Thoracic aorta (tissue), 2 donors: ENCODE measurements at regions not wholly inside any gene's neighbourhood (a gene's known extent, or its start where the extent isn't known, plus 50 kb on each side); places are given as distances from the start of the nearest gene placed in this dataset.

Experiments
- ATAC-seq: fragments of 150-250 bp; one replicate; pipeline ENCODE4 v1.8.0; 2017; ENCODE audit warnings: low read depth; ENCODE audit not compliant: insufficient number of reproducible peaks, low FRiP score
- DNase-seq: peaks from one replicate; pipeline ENCODE4 v3.0.0-alpha.2; 2020; ENCODE audit warnings: low spot score
- H3K27ac ChIP-seq, 2 donors: fragments of 200-600 bp; sonication (generic); 1 replicate in 1 of 2; 2 replicates in 1 of 2; pipeline ENCODE4 v1.5.1; 2016; ENCODE audit warnings: mild to moderate bottlenecking in 2 of 2, moderate library complexity in 2 of 2
- H3K27me3 ChIP-seq: fragments of 200-600 bp; sonication (generic); replicated peaks from 2 replicates; pipeline ENCODE4 v1.6.0; 2016; ENCODE audit warnings: mild to moderate bottlenecking; ENCODE audit not compliant: insufficient read depth
- H3K36me3 ChIP-seq: fragments of 200-600 bp; sonication (generic); one replicate; pipeline ENCODE4 v1.5.1; 2016
- H3K4me1 ChIP-seq, 2 donors: fragments of 200-600 bp; sonication (generic); 1 replicate in 1 of 2; 2 replicates in 1 of 2; pipeline versions ENCODE4 v1.5.1 to v1.6.0; 2016; ENCODE audit warnings: low read depth in 2 of 2, mild to moderate bottlenecking in 1 of 2; ENCODE audit not compliant: control insufficient read depth in 1 of 2
- H3K4me3 ChIP-seq: fragments of 200-600 bp; sonication (generic); 2 replicates; pipeline ENCODE4 v1.5.1; 2016; ENCODE audit warnings: mild to moderate bottlenecking
- H3K9me3 ChIP-seq: fragments of 200-600 bp; sonication (generic); 2 replicates; pipeline ENCODE4 v1.5.1; 2016
- CTCF ChIP-seq: fragments of 200-600 bp; sonication (generic); IDR thresholded peaks from one replicate; pipeline ENCODE4 v1.5.1; 2019; ENCODE audit warnings: antibody characterized with exemption

GRCh38 chr6:163724196-163724595 lies 309.7 kb downstream of the QKI start:
- DNase-seq (no peak), ATAC-seq (no peak)
- H3K9me3 ChIP-seq = no peaks in the 10 kb centered on the region
- H3K36me3 ChIP-seq = no peaks in the 10 kb centered on the region
- no peak overlapping the region for H3K4me3 ChIP-seq
- no peak for TF ChIP-seq CTCF
- H3K27me3 ChIP-seq = no peaks in the 10 kb centered on the region
- no peak overlapping the region for H3K27ac ChIP-seq
- H3K4me1 ChIP-seq = no peaks in the 10 kb centered on the region

GRCh38 chr6:163723759-163724158 lies 309.2 kb downstream of the QKI start:
- Histone ChIP-seq H3K27me3 (no peaks in the 10 kb centered on the region), H3K27ac (no peak overlapping the region), H3K4me3 (no peak overlapping the region), H3K36me3 (no peaks in the 10 kb centered on the region), H3K4me1 (no peaks in the 10 kb centered on the region), H3K9me3 (no peaks in the 10 kb centered on the region)
- no peak for TF ChIP-seq CTCF
- ATAC-seq (no peak), DNase-seq (no peak)

- no peaks in the 10 kb centered on the region for H3K9me3 ChIP-seq
- ATAC-seq = no peak
- H3K4me1 ChIP-seq = no peaks in the 10 kb centered on the region
- no peak for TF ChIP-seq CTCF
- H3K27ac ChIP-seq = no peak overlapping the region
- H3K27me3 ChIP-seq = no peaks in the 10 kb centered on the region
- no peak for DNase-seq
- no peak overlapping the region for H3K4me3 ChIP-seq
- H3K36me3 ChIP-seq = no peaks in the 10 kb centered on the region
These were observed 307.6 kb downstream of the QKI start for GRCh38 chr6:163721922-163722692.

- DNase-seq = no peak
- Histone ChIP-seq H3K27ac (no peak overlapping the region), H3K4me1 (no peaks in the 10 kb centered on the region), H3K27me3 (no peaks in the 10 kb centered on the region), H3K4me3 (no peak overlapping the region), H3K9me3 (no peaks in the 10 kb centered on the region), H3K36me3 (no peaks in the 10 kb centered on the region)
- TF ChIP-seq CTCF = no peak
- ATAC-seq = no peak
These were observed 306.9 kb downstream of the QKI start for GRCh38 chr6:163721435-163721834.

- no peak for TF ChIP-seq CTCF
- DNase-seq (no peak), ATAC-seq (no peak)
- Histone ChIP-seq H3K4me1 (no peaks in the 10 kb centered on the region), H3K27ac (no peak overlapping the region), H3K4me3 (no peak overlapping the region), H3K27me3 (no peaks in the 10 kb centered on the region), H3K9me3 (no peaks in the 10 kb centered on the region), H3K36me3 (no peaks in the 10 kb centered on the region)
These were observed 306.1 kb downstream of the QKI start for GRCh38 chr6:163720460-163721235.
